Fibroblast of lung (primary cell): ENCODE measurements at regions not wholly inside any gene's neighbourhood (a gene's known extent, or its start where the extent isn't known, plus 50 kb on each side); places are given as distances from the start of the nearest gene placed in this dataset.
A peak's percentile ranks its signal among the peaks of the same experiment; 100 is the strongest.

Experiments
- DNase-seq, 2 donors: peaks; one replicate each; pipeline versions ENCODE4 v3.0.0 to v3.0.0-alpha.2; 2010; ENCODE audit warnings: low read depth in 2 of 2
- H2AFZ ChIP-seq: 2 replicates; pipeline ENCODE4 v1.5.1; 2012; ENCODE audit warnings: low read length, control low read depth, inconsistent platforms
- H3K27ac ChIP-seq: 2 replicates; pipeline ENCODE4 v1.5.1; 2011; ENCODE audit warnings: low read length, control low read depth; ENCODE audit not compliant: insufficient read depth
- H3K27me3 ChIP-seq: 2 replicates; pipeline ENCODE4 v1.5.1; 2011; ENCODE audit warnings: mild to moderate bottlenecking, low read length; ENCODE audit not compliant: control insufficient read depth, insufficient read depth
- H3K36me3 ChIP-seq: 2 replicates; pipeline ENCODE4 v1.5.1; 2011; ENCODE audit warnings: low read length; ENCODE audit not compliant: control insufficient read depth, insufficient read depth
- H3K4me1 ChIP-seq: 2 replicates; pipeline ENCODE4 v1.5.1; 2011; ENCODE audit warnings: low read length; ENCODE audit not compliant: control insufficient read depth, insufficient read depth; ENCODE audit errors: extremely low read depth
- H3K4me2 ChIP-seq: 2 replicates; pipeline ENCODE4 v1.5.1; 2011; ENCODE audit warnings: low read length, control low read depth; ENCODE audit not compliant: insufficient read depth; ENCODE audit errors: extremely low read depth
- H3K4me3 ChIP-seq, 4 experiments: fragments of 200-600 bp in 1 of 4; sonication (generic) in 1 of 4; replicated peaks in 1 of 4; 2 replicates each; pipeline ENCODE4 v1.5.1; 2011 to 2016; ENCODE audit warnings: low read length in 4 of 4, low read depth in 3 of 4, mild to moderate bottlenecking in 3 of 4, control low read depth in 2 of 4, inconsistent platforms in 1 of 4, mixed read lengths in 1 of 4; ENCODE audit not compliant: insufficient read depth in 1 of 4; ENCODE audit errors: control extremely low read depth in 1 of 4
- H3K79me2 ChIP-seq: 2 replicates; pipeline ENCODE4 v1.5.1; 2012; ENCODE audit warnings: mild to moderate bottlenecking, low read length, inconsistent platforms; ENCODE audit not compliant: control insufficient read depth, insufficient read depth
- H3K9ac ChIP-seq: 2 replicates; pipeline ENCODE4 v1.5.1; 2011; ENCODE audit warnings: mild to moderate bottlenecking, low read length, control low read depth; ENCODE audit not compliant: insufficient read depth
- H3K9me3 ChIP-seq: 2 replicates; pipeline ENCODE4 v1.5.1; 2012; ENCODE audit warnings: low read depth, low read length; ENCODE audit not compliant: control insufficient read depth, insufficient read depth
- H4K20me1 ChIP-seq: 2 replicates; pipeline ENCODE4 v1.5.1; 2011; ENCODE audit warnings: low read length; ENCODE audit not compliant: control insufficient read depth, insufficient read depth; ENCODE audit errors: extremely low read depth
- EZH2 ChIP-seq: IDR thresholded peaks from 2 replicates; pipeline ENCODE4 v1.5.1; 2012; ENCODE audit warnings: low read length, control low read depth, mild to moderate bottlenecking; ENCODE audit errors: missing control alignments
- TF ChIP-seq, protein P1 (sequence below), 2 donors: IDR thresholded peaks in 1 of 2; conservative IDR thresholded peaks in 1 of 2; 1 replicate in 1 of 2; 2 replicates in 1 of 2; pipeline ENCODE4 v1.5.1; 2011 to 2012; ENCODE audit warnings: low read length in 2 of 2, control low read depth in 1 of 2, inconsistent platforms in 1 of 2, low read depth in 1 of 2, mild to moderate bottlenecking in 1 of 2

DNA sequence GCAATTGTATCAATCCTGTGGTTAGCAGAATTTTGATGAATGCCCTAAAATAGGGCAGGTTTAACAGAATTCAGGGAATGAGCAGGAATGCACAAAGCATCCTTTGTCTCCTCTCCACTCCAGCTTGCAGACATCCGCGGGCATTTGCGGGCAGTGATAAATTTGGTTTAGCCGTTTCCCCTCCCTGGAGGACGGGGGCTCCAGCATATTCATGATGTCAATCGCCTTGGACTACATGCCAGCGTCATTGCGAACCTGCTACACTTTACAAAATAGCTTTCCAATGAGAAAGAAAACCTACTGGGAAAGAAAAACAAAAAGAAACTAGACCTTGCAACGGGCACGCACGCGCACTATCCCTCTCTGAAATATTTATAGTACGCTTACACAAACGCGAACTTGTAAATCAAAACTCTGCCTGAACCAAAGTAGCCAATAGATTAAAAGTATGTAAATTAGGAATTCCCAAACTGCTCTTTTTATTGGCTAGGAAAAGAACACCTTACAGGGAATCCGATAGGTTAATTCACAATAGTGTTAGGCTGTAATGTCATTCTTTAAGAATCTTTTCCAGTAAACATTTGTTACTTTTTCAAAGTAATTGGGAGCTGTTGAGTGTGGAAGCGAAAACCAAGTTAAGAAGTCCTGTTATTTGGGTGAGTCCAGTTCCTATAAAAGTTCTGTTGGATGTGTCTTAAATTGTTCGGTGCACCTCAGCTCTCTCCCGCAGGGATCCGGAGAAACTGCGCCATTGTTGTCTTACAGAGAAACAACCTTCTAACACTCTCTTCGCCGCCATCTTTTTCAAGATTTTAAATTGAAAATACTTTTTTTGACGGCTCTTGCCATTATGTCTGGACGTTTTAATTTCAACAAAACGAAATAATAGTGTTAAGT is 136.7 kb downstream of the HFE start:
- peak; percentile 98 for DNase-seq
- H3K9ac ChIP-seq = peak overlapping the region; percentile 65
- no peaks in the 10 kb centered on the region for H3K4me1 ChIP-seq
- H3K79me2 ChIP-seq = no peaks in the 10 kb centered on the region
- H2AFZ ChIP-seq = peak overlapping the region; percentile 69
- no peaks in the 10 kb centered on the region for H4K20me1 ChIP-seq
- peak overlapping the region; percentile 92 for H3K4me2 ChIP-seq
- TF ChIP-seq, protein P1, sequence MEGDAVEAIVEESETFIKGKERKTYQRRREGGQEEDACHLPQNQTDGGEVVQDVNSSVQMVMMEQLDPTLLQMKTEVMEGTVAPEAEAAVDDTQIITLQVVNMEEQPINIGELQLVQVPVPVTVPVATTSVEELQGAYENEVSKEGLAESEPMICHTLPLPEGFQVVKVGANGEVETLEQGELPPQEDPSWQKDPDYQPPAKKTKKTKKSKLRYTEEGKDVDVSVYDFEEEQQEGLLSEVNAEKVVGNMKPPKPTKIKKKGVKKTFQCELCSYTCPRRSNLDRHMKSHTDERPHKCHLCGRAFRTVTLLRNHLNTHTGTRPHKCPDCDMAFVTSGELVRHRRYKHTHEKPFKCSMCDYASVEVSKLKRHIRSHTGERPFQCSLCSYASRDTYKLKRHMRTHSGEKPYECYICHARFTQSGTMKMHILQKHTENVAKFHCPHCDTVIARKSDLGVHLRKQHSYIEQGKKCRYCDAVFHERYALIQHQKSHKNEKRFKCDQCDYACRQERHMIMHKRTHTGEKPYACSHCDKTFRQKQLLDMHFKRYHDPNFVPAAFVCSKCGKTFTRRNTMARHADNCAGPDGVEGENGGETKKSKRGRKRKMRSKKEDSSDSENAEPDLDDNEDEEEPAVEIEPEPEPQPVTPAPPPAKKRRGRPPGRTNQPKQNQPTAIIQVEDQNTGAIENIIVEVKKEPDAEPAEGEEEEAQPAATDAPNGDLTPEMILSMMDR (conservative IDR thresholded peaks at IDR 0.05 in 1 of 2, IDR thresholded peaks at IDR 0.05 in 1 of 2; ENCODE audit: low read depth in 1 of 2, low read length in 2 of 2) = no peak
- no peak for TF ChIP-seq EZH2
- no peaks in the 10 kb centered on the region for H3K36me3 ChIP-seq
- no peaks in the 10 kb centered on the region for H3K27me3 ChIP-seq
- peak overlapping the region; percentile 93 for H3K27ac ChIP-seq
- H3K9me3 ChIP-seq = no peaks in the 10 kb centered on the region
- peak overlapping the region; percentile 63 to 87 (median 69) for H3K4me3 ChIP-seq

DNA sequence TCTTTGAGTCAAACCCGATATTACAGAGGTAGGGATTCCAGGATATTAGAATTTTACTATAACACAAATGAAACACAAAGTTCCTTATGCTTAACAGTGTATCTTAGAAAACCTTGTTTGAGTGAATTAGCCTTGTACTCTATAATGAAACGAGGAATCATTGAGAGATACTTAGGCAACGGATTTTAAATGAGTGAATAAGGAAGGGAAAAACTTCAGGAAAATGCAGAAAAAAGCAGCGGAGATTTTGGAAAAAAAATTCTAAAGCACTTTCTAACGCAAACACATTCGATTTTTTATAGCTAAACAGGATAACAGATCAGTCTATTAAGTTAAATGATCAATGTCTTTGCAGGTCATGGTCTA is 137.3 kb downstream of the HFE start:
- H4K20me1 ChIP-seq = no peaks in the 10 kb centered on the region
- H2AFZ ChIP-seq = no peak overlapping the region
- peak overlapping the region; percentile 70 for H3K4me2 ChIP-seq
- H3K9me3 ChIP-seq = no peaks in the 10 kb centered on the region
- no peaks in the 10 kb centered on the region for H3K36me3 ChIP-seq
- peak overlapping the region; percentile 65 for H3K9ac ChIP-seq
- no peaks in the 10 kb centered on the region for H3K79me2 ChIP-seq
- peak overlapping the region; percentile 59 to 87 (median 66) for H3K4me3 ChIP-seq
- TF ChIP-seq EZH2 = no peak
- TF ChIP-seq, protein P1 (conservative IDR thresholded peaks at IDR 0.05 in 1 of 2, IDR thresholded peaks at IDR 0.05 in 1 of 2; ENCODE audit: low read depth in 1 of 2, low read length in 2 of 2) = no peak
- no peak for DNase-seq
- H3K27ac ChIP-seq = peak overlapping the region; percentile 93
- H3K27me3 ChIP-seq = no peaks in the 10 kb centered on the region
- H3K4me1 ChIP-seq = no peaks in the 10 kb centered on the region

DNA sequence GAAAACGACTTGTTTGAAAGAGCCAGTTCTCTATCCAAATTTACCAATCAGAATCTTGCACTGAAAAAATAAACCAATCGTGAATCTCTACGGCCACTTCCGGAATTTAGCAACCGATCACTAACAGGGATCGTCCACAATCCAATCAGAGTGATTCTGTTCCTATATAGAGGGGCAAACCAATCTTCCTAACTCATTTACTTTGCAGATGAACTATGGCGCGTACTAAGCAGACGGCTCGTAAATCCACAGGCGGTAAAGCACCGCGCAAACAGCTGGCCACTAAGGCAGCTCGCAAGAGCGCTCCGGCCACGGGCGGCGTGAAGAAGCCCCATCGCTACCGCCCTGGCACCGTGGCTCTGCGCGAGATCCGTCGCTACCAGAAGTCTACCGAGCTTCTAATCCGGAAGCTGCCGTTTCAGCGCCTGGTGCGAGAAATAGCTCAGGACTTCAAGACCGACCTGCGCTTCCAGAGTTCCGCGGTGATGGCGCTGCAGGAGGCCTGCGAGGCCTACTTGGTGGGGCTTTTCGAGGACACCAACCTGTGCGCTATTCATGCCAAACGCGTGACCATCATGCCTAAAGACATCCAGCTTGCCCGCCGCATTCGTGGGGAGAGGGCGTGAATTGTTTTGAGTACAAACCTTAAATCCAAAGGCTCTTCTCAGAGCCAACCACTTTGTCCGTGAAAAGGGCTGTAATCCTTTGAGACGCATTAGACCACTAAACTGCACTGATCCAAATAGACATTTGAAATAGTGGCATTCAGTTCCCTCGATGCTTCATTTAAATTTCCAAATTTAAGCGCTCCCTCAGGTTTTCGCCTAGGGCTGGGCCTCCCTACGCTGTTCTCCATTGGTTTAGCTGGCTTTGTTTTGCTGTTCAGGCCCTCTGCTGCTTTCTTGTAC is 138.0 kb downstream of the HFE start:
- peak overlapping the region; percentile 59 to 87 (median 66) for H3K4me3 ChIP-seq
- H3K9me3 ChIP-seq = no peaks in the 10 kb centered on the region
- peak overlapping the region; percentile 93 for H3K27ac ChIP-seq
- no peak overlapping the region for H3K9ac ChIP-seq
- DNase-seq = peak; percentile 96 to 98
- no peaks in the 10 kb centered on the region for H3K27me3 ChIP-seq
- no peaks in the 10 kb centered on the region for H3K36me3 ChIP-seq
- H3K4me2 ChIP-seq = peak overlapping the region; percentile 70
- H3K4me1 ChIP-seq = no peaks in the 10 kb centered on the region
- no peak overlapping the region for H2AFZ ChIP-seq
- no peak for TF ChIP-seq EZH2
- TF ChIP-seq, protein P1 (conservative IDR thresholded peaks at IDR 0.05 in 1 of 2, IDR thresholded peaks at IDR 0.05 in 1 of 2; ENCODE audit: low read depth in 1 of 2, low read length in 2 of 2) = peak in 1 of 2 donors; percentile 21
- H4K20me1 ChIP-seq = no peaks in the 10 kb centered on the region
- H3K79me2 ChIP-seq = no peaks in the 10 kb centered on the region
